ENCODE measurements at regions not wholly inside any gene's neighbourhood (a gene's known extent, or its start where the extent isn't known, plus 50 kb on each side); places are given as distances from the start of the nearest gene placed in this dataset.

DNA sequence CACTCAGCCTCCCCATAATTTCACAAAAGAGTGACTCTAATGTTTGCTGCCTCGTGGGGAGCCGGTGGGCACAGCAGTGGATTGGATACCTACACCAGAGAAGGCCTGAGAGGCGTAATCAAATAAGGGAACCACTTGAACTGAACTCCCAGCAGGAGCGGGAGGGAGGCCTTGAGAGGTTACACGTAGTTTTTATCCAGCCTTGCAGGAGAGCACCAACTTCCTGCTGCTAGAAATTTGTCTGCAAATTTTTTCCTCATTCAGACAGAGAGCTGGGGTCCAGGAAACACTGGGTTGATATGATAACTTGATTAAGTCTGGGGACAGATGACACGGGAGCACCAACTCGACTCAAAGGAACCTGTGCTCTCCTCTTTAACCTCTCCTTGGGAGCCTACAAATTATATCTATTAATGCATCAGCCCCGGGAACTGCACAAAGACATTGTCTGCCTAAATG is 69.8 kb downstream of the HES1 start:
- TF ChIP-seq GATA3 (IDR thresholded peaks at IDR 0.05; ENCODE audit: low read depth, low read length) (no peak), GATA2 (IDR thresholded peaks at IDR 0.05; ENCODE audit: low read depth, low read length) (no peak)

DNA sequence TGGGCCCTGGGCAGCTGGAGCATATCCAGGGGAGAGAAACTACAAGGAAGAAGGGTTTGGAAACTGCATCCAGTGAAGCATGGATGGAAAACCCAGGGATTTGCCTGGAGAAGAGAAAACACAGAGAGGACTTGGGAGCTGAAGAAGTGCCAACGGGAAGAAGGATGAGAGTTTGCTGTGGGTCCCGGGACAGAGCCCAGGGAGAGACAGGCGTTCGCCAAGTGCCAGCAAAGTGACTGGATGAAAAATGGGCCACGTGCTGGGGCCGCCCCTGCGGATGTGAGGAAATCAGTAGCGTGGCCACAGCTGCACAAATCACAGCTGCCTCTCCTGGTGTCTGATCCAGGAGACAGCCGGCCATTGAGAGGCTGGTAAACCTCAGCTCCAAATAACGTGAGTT is 70.4 kb downstream of the HES1 start:
- TF ChIP-seq GATA3 (IDR thresholded peaks at IDR 0.05; ENCODE audit: low read depth, low read length) = no peak
- TF ChIP-seq GATA2 (IDR thresholded peaks at IDR 0.05; ENCODE audit: low read depth, low read length) = no peak

DNA sequence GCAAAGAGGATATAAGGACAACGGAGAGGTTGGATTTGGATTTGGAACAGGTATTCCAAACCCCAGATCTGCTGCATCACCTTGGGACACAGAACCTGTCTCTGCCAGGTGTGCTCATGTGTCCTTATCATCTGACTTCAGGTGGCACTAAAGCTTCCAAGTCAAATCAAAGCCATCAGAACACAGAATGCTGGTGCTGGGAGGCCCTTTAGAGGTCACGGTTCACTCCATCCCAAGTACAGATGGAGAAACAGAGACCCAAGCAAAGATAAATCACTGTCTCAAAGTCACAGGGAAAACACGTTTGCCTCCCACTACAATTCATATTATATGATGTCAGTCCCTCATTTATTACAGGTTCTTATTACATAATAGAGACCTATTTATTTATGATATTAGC is 72.8 kb downstream of the HES1 start:
- TF ChIP-seq GATA3 (IDR thresholded peaks at IDR 0.05; ENCODE audit: low read depth, low read length) = no peak
- no peak for TF ChIP-seq GATA2 (IDR thresholded peaks at IDR 0.05; ENCODE audit: low read depth, low read length)

DNA sequence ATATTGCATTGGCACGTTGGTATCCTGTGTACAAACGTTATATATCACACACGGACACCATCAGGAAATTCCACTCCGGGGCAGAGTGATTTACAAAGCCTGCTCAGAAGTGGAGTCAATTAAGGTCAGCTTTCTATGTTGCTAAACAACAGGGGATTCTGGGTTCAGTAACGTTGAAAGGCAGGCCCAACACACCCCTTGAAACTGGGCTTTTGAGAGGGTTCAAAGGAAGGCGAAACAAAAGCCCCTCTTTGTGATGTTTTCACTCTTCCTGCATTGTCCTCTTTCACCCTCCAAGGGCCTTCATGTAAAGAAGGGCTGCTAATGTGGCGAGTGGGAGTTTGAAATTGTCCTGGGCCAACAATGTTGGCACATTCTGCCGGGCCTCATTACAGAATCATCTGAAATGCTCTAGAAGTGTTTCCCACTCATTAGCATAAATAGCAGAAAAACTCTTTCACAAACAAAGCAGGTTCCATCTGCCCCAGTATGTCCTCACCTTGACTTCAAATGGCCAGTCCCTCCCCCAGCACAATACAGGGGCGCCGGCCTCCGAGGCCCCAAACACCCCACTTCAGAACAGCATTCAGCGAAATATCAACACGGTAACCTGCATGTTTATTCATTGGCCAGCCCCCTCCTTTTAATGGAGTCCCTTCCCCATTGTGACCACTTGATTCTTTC is 76.4 kb downstream of the HES1 start:
- TF ChIP-seq GATA2 (IDR thresholded peaks at IDR 0.05; ENCODE audit: low read depth, low read length) = no peak

- TF ChIP-seq GATA2 (IDR thresholded peaks at IDR 0.05; ENCODE audit: low read depth, low read length) (peak; percentile 93), GATA3 (IDR thresholded peaks at IDR 0.05; ENCODE audit: low read depth, low read length) (no peak)
These were observed 76.9 kb downstream of the HES1 start for GRCh38 chr3:194212845-194213331.

DNA sequence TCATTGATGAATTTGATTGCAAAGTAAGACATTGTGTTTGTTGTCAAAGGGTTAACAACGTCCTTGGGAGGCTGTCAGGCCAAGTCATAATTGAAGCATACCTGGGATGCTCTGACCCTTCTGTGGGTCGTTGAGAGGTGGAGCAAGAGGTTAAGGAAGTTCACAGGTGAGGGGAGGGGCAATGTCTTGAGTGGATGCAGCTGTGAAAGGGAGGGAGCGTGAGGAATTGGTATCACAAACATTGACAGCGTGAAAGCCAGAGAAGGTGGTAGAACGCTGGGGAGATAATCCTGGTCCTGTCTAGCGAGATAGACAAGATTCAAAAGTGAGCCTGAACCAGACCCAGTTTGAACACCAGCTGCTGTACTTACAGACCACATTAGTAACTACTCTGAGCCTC is 79.4 kb downstream of the HES1 start:
- TF ChIP-seq GATA2 (IDR thresholded peaks at IDR 0.05; ENCODE audit: low read depth, low read length) (no peak), GATA3 (IDR thresholded peaks at IDR 0.05; ENCODE audit: low read depth, low read length) (no peak)

DNA sequence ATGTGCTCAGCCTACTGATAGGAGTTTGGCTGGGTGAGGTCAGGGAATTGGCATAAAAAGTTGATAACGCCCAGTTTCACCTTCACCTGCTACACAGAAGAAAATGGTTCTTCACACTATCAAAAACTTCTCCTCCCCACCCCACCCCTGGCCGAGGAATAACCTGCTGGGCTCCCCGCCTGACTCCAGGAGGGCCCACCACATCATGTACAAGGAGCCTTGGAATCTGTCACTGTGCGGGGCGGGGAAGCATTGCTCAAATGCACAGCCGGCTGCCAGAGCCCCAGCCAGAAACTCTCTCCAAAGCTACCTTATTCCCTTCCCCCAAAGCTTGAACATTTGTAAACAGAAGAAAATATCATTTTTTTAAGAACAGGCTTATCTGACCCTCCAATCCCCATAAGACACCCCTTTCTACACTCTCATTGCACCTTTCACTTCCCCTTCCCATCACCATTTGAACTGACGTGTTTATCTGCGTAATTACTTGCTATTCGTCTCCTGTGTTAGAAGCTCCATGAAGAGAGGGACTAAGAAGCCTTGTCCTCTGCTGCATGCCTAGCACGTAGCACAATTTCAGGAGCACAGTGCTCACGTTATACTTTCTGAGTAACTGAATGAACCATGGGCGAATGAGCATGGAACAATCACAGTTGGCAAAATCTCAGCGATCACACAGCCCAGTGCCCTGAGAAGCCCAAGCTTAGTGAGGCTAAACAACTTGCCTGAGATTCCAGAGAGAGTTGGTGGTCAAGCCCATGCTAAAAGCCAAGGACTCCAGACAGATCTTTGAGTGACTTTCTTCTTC is 82.9 kb downstream of the HES1 start:
- TF ChIP-seq GATA2 (IDR thresholded peaks at IDR 0.05; ENCODE audit: low read depth, low read length) (no peak), GATA3 (IDR thresholded peaks at IDR 0.05; ENCODE audit: low read depth, low read length) (no peak)

DNA sequence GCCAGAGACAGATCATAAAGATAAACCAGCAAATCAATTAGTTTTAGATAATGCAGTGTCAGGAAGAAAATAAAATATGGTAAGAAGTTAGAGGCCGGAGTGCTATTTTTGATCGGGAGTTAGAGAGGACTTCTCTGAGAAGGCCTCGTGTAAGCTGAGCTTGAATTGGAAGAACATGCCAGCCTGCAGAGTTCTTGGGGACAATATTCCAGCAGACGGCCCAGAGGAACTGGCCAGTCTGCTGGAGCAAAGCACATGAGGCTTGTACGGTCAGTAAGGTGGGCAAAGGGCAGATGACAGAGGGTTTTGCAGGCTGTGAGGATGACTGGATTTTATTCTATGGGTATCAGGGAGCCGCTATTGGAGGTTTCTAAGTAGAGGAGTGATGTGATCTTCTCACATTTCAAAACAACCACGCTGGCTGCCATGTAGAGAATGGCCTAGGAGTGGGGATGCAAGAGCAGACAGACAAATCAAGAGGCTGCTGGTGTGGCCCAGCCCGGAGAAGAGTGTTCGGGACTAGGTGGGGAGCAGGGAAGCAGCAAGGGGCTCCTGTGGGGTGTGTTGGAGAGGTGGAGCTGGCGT is 84.0 kb downstream of the HES1 start:
- TF ChIP-seq GATA3 (IDR thresholded peaks at IDR 0.05; ENCODE audit: low read depth, low read length) (no peak), GATA2 (IDR thresholded peaks at IDR 0.05; ENCODE audit: low read depth, low read length) (no peak; the same call in 1 of the 2 replicates)

GRCh38 chr3:194220901-194221326 is 85.0 kb downstream of the HES1 start:
- TF ChIP-seq GATA3 (IDR thresholded peaks at IDR 0.05; ENCODE audit: low read depth, low read length) (no peak), GATA2 (IDR thresholded peaks at IDR 0.05; ENCODE audit: low read depth, low read length) (no peak)

DNA sequence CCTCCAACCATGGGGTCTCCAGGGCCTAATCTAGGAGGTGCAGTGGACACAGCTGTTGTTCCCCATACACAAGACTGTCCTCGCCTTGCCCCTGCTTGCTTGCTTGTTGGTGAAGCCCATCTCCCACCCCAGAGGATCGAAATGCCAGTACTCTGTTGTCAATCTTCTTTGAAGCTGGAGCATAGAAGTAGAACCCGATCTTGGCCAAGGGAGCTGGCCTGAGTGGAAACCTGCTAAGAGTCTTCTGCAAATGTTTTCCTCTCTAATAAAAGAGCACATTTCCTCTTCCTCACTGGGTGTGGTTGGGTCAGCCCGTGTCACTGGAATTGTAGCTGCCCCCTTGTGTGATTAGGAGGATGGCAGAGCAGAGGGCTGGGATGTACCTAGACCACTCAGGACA is 85.4 kb downstream of the HES1 start:
- no peak for TF ChIP-seq GATA3 (IDR thresholded peaks at IDR 0.05; ENCODE audit: low read depth, low read length)
- no peak for TF ChIP-seq GATA2 (IDR thresholded peaks at IDR 0.05; ENCODE audit: low read depth, low read length)

GRCh38 chr3:194223951-194224350 is 88.0 kb downstream of the HES1 start:
- TF ChIP-seq GATA2 (IDR thresholded peaks at IDR 0.05; ENCODE audit: low read depth, low read length) (no peak), GATA3 (IDR thresholded peaks at IDR 0.05; ENCODE audit: low read depth, low read length) (no peak)

- TF ChIP-seq GATA2 (IDR thresholded peaks at IDR 0.05; ENCODE audit: low read depth, low read length) (peak; percentile 56; the same call in 1 of the 2 replicates), GATA3 (IDR thresholded peaks at IDR 0.05; ENCODE audit: low read depth, low read length) (no peak)
These were observed 88.8 kb downstream of the HES1 start for GRCh38 chr3:194224471-194225417.

DNA sequence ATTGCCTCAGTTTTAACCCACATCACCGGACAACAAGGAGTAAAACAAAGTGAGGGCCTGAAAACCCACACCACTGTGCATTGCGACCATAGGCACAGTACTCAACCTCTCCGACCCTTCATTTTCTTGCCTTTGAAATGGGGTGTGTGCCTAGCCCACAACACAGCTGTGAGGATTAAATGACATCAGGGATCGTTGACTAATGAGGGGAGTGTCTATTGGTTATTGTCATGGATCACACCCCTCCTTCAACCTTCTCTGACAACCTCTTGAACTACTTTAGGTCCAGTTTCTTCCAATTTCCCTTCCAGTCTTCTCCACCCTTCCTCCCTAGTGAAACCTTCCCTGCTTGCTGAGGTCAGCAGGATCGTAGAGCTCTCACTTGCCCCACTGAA is 89.5 kb downstream of the HES1 start:
- TF ChIP-seq GATA2 (IDR thresholded peaks at IDR 0.05; ENCODE audit: low read depth, low read length) = no peak
- no peak for TF ChIP-seq GATA3 (IDR thresholded peaks at IDR 0.05; ENCODE audit: low read depth, low read length)

Measured in SH-SY5Y (cell line).